ENCODE measurements at regions not wholly inside any gene's neighbourhood (a gene's known extent, or its start where the extent isn't known, plus 50 kb on each side); places are given as distances from the start of the nearest gene placed in this dataset.
"Not testable (repeated sequence)": the region's sequence is repeated elsewhere in the genome, so short reads cannot be mapped to it uniquely, and the experiment has no call there.

- H3K4me3 ChIP-seq (ENCODE audit: low read depth, low read length): no peak overlapping the region
- no peak for DNase-seq (ENCODE audit: low read depth)
Observed at GRCh38 chr2:195331966-195332365, 325.1 kb upstream of the SLC39A10 start.

- H3K4me3 ChIP-seq (ENCODE audit: low read depth, low read length): no peak overlapping the region
- DNase-seq (ENCODE audit: low read depth): no peak
Observed at GRCh38 chr2:195331129-195331528, 325.9 kb upstream of the SLC39A10 start.

GRCh38 chr2:195330513-195330956 lies 326.5 kb upstream of the SLC39A10 start:
- H3K4me3 ChIP-seq (ENCODE audit: low read depth, low read length): no peak overlapping the region
- no peak for DNase-seq (ENCODE audit: low read depth)

GRCh38 chr2:195329784-195330183 lies 327.2 kb upstream of the SLC39A10 start:
- not testable (repeated sequence) for DNase-seq (ENCODE audit: low read depth); H3K4me3 ChIP-seq (ENCODE audit: low read depth, low read length)

GRCh38 chr2:195326537-195326936 lies 330.5 kb upstream of the SLC39A10 start:
- no peak for DNase-seq (ENCODE audit: low read depth)
- H3K4me3 ChIP-seq (ENCODE audit: low read depth, low read length): no peak overlapping the region

- DNase-seq (ENCODE audit: low read depth): no peak
- H3K4me3 ChIP-seq (ENCODE audit: low read depth, low read length): no peak overlapping the region
Observed at GRCh38 chr2:195322324-195322723, 334.7 kb upstream of the SLC39A10 start.

- no peak overlapping the region for H3K4me3 ChIP-seq (ENCODE audit: low read depth, low read length)
- no peak for DNase-seq (ENCODE audit: low read depth)
Observed at GRCh38 chr2:195320413-195320973, 336.5 kb upstream of the SLC39A10 start.

- H3K4me3 ChIP-seq (ENCODE audit: low read depth, low read length): no peak overlapping the region
- DNase-seq (ENCODE audit: low read depth): no peak
Observed at GRCh38 chr2:195319548-195320412, 337.2 kb upstream of the SLC39A10 start.

- H3K4me3 ChIP-seq (ENCODE audit: low read depth, low read length): no peak overlapping the region
- peak; percentile 39 for DNase-seq (ENCODE audit: low read depth)
Observed at GRCh38 chr2:195319112-195319460, 337.9 kb upstream of the SLC39A10 start.

GRCh38 chr2:195318440-195319111 lies 338.4 kb upstream of the SLC39A10 start:
- peak; percentile 4 for DNase-seq (ENCODE audit: low read depth)
- no peak overlapping the region for H3K4me3 ChIP-seq (ENCODE audit: low read depth, low read length)

- no peak overlapping the region for H3K4me3 ChIP-seq (ENCODE audit: low read depth, low read length)
- DNase-seq (ENCODE audit: low read depth): no peak
Observed at GRCh38 chr2:195317550-195317949, 339.5 kb upstream of the SLC39A10 start.

GRCh38 chr2:195316486-195316885 lies 340.5 kb upstream of the SLC39A10 start:
- no peak for DNase-seq (ENCODE audit: low read depth)
- no peak overlapping the region for H3K4me3 ChIP-seq (ENCODE audit: low read depth, low read length)

GRCh38 chr2:195313962-195314361 lies 343.1 kb upstream of the SLC39A10 start:
- no peak for DNase-seq (ENCODE audit: low read depth)
- no peak overlapping the region for H3K4me3 ChIP-seq (ENCODE audit: low read depth, low read length)

GRCh38 chr2:195312662-195313061 lies 344.4 kb upstream of the SLC39A10 start:
- H3K4me3 ChIP-seq (ENCODE audit: low read depth, low read length): no peak overlapping the region
- no peak for DNase-seq (ENCODE audit: low read depth)

- H3K4me3 ChIP-seq (ENCODE audit: low read depth, low read length): no peak overlapping the region
- no peak for DNase-seq (ENCODE audit: low read depth)
Observed at GRCh38 chr2:195308163-195308562, 348.9 kb upstream of the SLC39A10 start.

GRCh38 chr2:195307751-195308150 lies 349.3 kb upstream of the SLC39A10 start:
- H3K4me3 ChIP-seq (ENCODE audit: low read depth, low read length): no peak overlapping the region
- no peak for DNase-seq (ENCODE audit: low read depth)

- no peak for DNase-seq (ENCODE audit: low read depth)
- H3K4me3 ChIP-seq (ENCODE audit: low read depth, low read length): no peak overlapping the region
Observed at GRCh38 chr2:195304310-195304709, 352.7 kb upstream of the SLC39A10 start.

GRCh38 chr2:195300631-195301030 lies 356.4 kb upstream of the SLC39A10 start:
- H3K4me3 ChIP-seq (ENCODE audit: low read depth, low read length): no peak overlapping the region
- DNase-seq (ENCODE audit: low read depth): no peak

GRCh38 chr2:195299600-195299999 lies 357.4 kb upstream of the SLC39A10 start:
- DNase-seq (ENCODE audit: low read depth): no peak
- H3K4me3 ChIP-seq (ENCODE audit: low read depth, low read length): no peak overlapping the region

- no peak overlapping the region for H3K4me3 ChIP-seq (ENCODE audit: low read depth, low read length)
Observed at GRCh38 chr2:195296490-195296889, 360.5 kb upstream of the SLC39A10 start.

GRCh38 chr2:195289081-195289480 lies 367.9 kb upstream of the SLC39A10 start:
- DNase-seq (ENCODE audit: low read depth): no peak
- no peak overlapping the region for H3K4me3 ChIP-seq (ENCODE audit: low read depth, low read length)

More at GRCh38 chr2:195296490-195296889, 360.5 kb upstream of the SLC39A10 start:
- no peak for DNase-seq (ENCODE audit: low read depth)

All from skeletal muscle cell (primary cell).